HG02852 (cell line): ENCODE measurements at regions not wholly inside any gene's neighbourhood (a gene's known extent, or its start where the extent isn't known, plus 50 kb on each side); places are given as distances from the start of the nearest gene placed in this dataset.

Source experiments
- ATAC-seq: cut with Tn5 transposase; IDR thresholded peaks from one replicate; pipeline ENCODE4 v1.9.1; 2021; ENCODE audit warnings: mild to moderate bottlenecking, moderate library complexity; ENCODE audit not compliant: unreplicated experiment

DNA sequence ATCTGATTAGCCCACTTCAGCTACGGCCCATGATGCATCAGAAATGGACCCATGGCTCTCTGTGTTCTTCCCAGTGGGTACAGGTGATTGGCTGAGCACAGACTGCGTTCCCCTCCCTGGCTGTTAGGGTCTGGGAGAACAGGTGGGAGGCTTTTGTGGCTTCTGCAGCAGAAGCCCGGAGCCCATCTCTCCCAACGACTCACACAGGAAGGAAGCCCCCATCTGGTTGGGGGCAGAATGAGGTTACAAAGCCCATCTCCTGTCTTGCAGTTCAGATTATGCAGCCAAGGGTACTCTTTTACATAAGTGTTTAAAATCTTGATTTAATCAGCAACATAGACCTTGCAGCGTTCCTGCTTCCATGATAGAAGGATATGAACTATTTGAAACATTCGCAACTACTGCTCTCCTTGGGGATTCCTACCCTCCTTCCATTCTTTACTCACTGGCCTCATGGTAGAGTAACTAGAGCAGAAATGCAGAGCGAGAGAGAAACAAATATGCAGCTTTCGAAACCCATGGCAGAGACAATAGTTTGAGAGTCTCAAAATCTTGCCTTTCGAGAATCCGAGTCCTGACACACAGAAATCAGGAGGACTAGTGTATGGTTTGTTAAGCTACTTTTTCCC lies 291.3 kb downstream of the TLE3 start:
- ATAC-seq: no peak

GRCh38 chr15:69807721-69808120 lies 290.0 kb downstream of the TLE3 start:
- no peak for ATAC-seq

- no peak for ATAC-seq
Measured at GRCh38 chr15:69808756-69809155, 289.0 kb downstream of the TLE3 start.

GRCh38 chr15:69809421-69809820 lies 288.3 kb downstream of the TLE3 start:
- no peak for ATAC-seq

DNA sequence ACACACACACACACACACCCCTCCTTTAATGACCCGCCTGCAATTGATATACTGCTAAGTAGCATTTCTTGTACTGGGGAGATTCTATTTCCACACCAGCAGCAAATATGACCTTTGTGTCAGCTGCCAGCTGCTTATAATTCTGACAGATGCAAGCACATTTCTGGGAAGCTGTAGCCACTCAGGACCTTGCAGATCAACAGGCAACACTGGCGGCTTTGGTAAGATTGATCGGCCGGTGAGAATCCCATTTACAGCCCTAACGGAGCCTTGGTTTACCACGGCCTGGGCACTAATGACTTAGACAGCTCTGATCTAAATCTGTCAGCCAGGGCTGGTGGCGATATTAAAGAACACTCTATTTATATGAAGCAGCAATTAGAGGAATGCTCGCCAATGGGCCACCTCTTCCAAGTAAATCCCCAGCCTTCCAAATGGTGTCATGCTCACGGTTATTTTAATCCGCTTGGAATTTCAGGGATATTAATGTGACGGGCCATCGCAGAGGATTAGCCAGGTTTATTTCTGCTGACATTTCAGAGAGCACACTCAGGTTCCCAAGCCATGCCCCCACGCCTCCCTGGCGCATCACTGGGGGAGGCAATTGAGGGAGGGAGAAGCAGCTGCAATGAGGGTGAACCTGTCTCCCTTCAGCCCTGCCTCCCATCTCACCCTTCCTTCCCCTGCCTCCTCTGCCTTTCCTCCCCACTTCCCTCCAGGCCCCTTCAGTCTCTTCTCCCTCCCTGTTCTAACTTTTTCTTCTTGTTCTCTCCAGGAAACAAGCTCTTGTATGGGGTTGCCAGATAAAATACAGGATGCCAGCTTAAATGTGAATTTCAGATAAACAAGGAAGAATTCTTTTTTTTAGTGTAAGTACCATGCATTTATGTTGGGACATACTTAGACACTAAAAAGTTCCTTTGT lies 287.0 kb downstream of the TLE3 start:
- ATAC-seq: no peak

DNA sequence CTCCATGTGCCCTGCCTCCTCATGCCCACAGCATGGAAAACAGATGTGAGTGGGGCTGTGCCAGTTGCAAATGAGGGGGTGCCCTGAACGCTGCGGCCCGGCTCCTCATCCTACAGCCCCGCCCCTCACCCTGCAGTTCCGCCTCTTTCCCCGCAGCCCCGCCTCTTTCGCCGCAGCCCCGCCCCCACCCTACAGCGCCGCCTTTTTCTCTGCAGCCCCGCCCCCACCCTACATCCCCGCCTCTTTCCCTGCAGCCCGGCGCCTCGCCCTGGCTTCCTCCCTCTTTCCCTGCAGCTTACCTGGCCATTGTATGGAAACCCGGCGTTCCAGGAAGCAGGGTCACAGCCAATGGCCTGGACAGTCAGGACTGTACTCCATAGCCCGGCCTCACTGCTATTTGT lies 284.9 kb downstream of the TLE3 start:
- ATAC-seq: no peak

DNA sequence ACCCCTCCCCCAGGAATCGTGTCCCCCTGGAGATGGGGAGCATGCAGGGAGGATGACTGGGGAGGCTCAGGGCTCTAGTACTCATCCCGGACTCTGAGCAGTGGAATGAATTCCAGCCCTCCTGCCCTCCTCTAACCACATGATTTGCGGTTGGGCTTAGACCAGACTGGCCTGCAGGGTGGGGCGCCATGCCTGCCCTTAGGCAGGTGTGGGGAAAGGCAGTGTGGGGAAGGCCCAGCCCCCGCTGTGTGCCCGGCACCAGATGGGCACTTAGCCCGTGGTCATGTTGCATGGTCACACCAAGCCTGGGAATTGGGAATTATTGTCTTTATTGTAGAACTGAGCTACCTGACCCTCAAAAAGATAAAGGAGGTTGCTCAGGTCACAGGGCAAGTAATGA lies 283.8 kb downstream of the TLE3 start:
- no peak for ATAC-seq

- no peak for ATAC-seq
Measured at GRCh38 chr15:69814932-69815331, 282.8 kb downstream of the TLE3 start.

GRCh38 chr15:69815793-69816192 lies 281.9 kb downstream of the TLE3 start:
- no peak for ATAC-seq

GRCh38 chr15:69816522-69816921 lies 281.2 kb downstream of the TLE3 start:
- no peak for ATAC-seq

DNA sequence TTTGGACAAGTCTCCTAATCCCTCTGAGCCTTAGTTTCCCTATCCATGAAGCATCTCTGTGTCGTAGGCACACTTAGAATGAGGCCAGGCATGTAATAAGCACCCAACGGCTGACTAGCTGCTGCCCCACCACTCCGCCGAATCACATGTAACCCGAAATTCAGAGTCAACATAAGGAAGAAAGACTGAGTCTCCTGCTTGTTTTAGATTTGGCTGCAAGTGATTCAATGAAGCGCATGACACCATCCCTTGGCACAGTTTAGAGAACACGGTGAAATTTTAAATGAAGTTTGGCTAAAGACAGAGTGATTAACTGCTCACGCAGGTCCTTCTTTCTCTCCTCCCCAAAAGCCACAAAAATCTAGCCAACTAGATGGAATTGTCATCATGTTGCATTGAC lies 279.2 kb downstream of the TLE3 start:
- ATAC-seq: no peak

- no peak for ATAC-seq
Measured at GRCh38 chr15:69819371-69819770, 278.3 kb downstream of the TLE3 start.

- ATAC-seq: no peak
Measured at GRCh38 chr15:69820819-69821218, 276.9 kb downstream of the TLE3 start.

GRCh38 chr15:69823223-69823907 lies 274.4 kb downstream of the TLE3 start:
- no peak for ATAC-seq

DNA sequence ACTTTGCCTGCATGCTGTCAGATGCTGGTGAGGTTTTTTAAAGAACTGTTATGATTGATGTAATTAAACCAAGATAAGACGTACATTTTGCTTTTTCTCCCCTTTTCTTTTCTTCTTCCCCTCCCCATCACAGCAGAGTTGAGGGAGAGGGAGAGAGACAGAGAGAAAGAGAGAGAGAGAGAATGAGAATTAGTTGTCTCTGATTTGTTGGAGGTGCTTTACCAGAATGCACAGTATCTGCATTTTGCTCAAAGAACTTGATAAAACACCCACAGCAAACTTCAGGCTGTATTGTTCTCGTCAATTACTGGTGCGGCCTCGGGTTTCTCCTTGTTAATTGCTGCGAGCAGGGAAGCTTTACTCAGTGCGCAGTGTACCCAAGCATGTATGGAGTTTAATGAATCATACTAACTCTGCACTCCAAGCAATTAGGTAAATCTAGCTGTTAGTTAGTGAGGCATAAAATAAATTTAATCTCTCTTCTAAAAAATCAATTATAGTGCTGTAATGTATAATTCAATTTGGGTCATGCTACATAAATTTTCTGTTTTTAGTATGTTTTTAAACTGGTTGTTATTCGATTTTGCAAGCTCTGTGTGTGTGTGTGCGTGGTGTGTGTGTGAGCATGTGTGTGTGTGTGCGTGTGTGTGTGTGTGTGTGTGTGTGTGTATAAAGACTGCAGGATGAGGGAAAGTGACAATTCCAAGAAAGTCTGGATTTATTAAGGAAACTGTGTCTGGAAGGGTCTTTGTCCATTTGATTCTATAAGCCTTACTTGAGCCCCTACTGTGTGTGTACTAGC lies 273.4 kb downstream of the TLE3 start:
- no peak for ATAC-seq

DNA sequence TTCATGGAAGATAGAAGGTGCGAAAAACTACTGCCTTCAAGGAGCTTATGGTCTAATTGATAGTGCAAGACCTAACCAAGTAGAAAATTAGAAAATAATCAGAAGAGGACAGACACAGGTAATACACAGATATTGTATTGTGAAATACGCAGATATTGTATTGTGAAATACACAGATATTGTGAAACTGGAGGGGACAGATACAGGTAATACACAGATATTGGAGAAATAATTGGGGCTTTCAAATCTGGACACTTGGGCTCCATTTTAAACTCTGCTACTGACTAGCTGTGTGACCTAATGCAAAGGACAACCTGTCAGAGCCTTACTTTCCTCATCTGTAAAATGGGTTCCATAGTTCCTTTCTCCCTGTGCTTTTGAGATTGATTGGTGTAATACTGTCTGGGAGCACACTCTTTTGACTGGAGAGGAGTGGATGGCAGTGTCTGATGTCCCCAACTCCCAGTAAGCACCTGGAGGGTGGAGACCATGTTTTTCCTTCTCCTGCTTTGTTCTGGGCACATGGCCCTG lies 272.8 kb downstream of the TLE3 start:
- ATAC-seq: no peak

DNA sequence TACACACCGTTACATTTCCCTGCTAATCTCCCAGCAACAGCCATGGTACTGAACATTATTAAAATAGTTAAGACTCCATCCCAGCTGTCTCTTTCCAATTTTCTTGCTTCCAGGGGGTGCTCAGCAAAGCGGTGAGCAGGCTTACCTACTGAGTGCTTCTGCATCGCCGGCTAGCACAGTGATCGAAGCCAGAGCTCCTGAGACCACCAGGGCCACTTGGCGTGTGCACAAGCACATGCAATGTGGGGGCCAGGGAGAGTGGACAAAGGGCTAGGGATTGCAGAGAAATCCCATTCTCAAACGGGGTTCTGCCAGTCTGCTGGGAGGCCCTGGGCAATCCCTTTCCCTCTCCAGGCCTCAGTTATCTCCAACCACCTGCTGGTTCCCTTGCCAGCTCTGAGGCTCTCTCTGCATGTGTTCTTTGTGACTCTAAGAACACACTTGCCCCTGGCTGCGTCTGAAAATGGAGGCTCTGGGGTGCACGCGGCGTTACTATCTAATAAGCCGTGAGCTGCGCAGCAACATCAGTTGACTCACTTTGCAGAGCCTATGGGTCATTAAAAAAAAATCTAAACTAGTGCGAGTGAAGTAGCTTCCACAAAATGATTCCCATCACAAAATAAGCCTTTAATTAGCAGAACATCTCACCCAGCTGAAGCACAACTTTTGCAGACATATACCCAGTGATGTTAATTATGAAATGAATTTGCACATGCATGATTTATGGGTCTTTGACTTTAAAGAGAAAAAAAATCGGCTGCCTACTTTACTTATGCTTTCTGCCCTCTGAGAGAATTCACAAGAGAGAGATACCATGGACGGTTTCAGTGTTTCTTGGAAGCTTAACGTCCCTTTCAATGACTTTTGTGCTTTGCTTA lies 271.5 kb downstream of the TLE3 start:
- ATAC-seq: no peak

DNA sequence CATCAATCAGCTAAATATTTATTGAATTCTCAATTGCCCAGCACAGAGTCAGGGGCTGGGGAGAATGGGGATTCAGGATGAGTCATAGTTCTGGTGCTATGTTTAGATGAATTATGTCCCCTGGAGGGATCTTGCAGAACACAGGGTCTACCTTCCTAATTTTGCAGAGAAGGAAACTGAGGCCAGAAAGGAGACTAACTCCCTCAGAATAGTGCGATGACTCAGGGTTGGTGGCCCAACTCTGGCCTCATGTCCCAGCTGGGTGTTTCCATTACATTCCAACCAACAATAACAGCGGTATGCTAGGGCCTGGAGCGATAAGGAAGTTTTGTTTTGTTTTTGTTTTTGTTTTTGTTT lies 270.9 kb downstream of the TLE3 start:
- no peak for ATAC-seq

- ATAC-seq: no peak
Measured at GRCh38 chr15:69827751-69828150, 270.0 kb downstream of the TLE3 start.
